A673 (cell line): ENCODE measurements at regions not wholly inside any gene's neighbourhood (a gene's known extent, or its start where the extent isn't known, plus 50 kb on each side); places are given as distances from the start of the nearest gene placed in this dataset.

ENCODE experiments used
- BruUV-seq: library from RNA; stranded (reverse); fragments of 400-500 nt; replicated peaks from 2 replicates; lab custom pipeline; 2021; lab: Mats Ljungman, UMichigan
- CTCF ChIA-PET: fragments of 300-600 bp; sonication (Branson Sonifier 250); formaldehyde crosslinking; loops from one replicate; lab custom pipeline; 2022; ENCODE audit warnings: antibody characterized with exemption; lab: Charles Lee
- POLR2A ChIA-PET: fragments of 300-600 bp; sonication (Branson Sonifier 250); formaldehyde crosslinking; loops from one replicate; lab custom pipeline; 2022; ENCODE audit warnings: antibody characterized with exemption; ENCODE audit not compliant: low non-redundant PET; lab: Charles Lee
- DNase-seq: peaks from one replicate; pipeline ENCODE4 v3.0.0-alpha.2; 2015; ENCODE audit warnings: low spot score
- H3K27ac ChIP-seq: fragments of 200-600 bp; sonication (generic); 2 replicates; pipeline ENCODE4 v1.5.1; 2016; ENCODE audit warnings: mixed run types, low read depth, mild to moderate bottlenecking, mixed read lengths, antibody characterized with exemption, low read length; ENCODE audit not compliant: poor library complexity, severe bottlenecking
- H3K27me3 ChIP-seq: fragments of 200-600 bp; sonication (generic); replicated peaks from 2 replicates; pipeline ENCODE4 v1.6.1; 2017; ENCODE audit warnings: mixed run types, low read depth, mild to moderate bottlenecking, mixed read lengths, antibody characterized with exemption, low read length; ENCODE audit not compliant: insufficient read depth, poor library complexity
- H3K36me3 ChIP-seq: fragments of 200-600 bp; sonication (generic); 2 replicates; pipeline ENCODE4 v1.6.1; 2016; ENCODE audit warnings: mixed run types, mild to moderate bottlenecking, mixed read lengths, antibody characterized with exemption, low read length; ENCODE audit not compliant: insufficient read depth, poor library complexity, severe bottlenecking
- H3K4me1 ChIP-seq: fragments of 200-600 bp; sonication (generic); 2 replicates; pipeline ENCODE4 v1.6.1; 2017; ENCODE audit warnings: mixed run types, mild to moderate bottlenecking, mixed read lengths, antibody characterized with exemption, low read length; ENCODE audit not compliant: insufficient read depth, poor library complexity, severe bottlenecking
- H3K4me3 ChIP-seq: fragments of 200-600 bp; sonication (generic); 2 replicates; pipeline ENCODE4 v1.5.1; 2016; ENCODE audit warnings: low read depth, mixed run types, mild to moderate bottlenecking, mixed read lengths, low read length; ENCODE audit not compliant: poor library complexity, severe bottlenecking
- H3K9me3 ChIP-seq: fragments of 200-600 bp; sonication (generic); 2 replicates; pipeline ENCODE4 v1.6.1; 2016; ENCODE audit warnings: mixed run types, low read depth, mild to moderate bottlenecking, mixed read lengths, antibody characterized with exemption, low read length; ENCODE audit not compliant: poor library complexity, severe bottlenecking
- CTCF ChIP-seq: fragments of 300-800, 200-600 bp; sonication (generic); conservative IDR thresholded peaks from 2 replicates; pipeline ENCODE4 v1.5.1; 2017; ENCODE audit warnings: low read depth, mild to moderate bottlenecking, antibody characterized with exemption, low read length, moderate library complexity, mixed read lengths
- EZH2 ChIP-seq: fragments of 200-600 bp; sonication (generic); IDR thresholded peaks from 2 replicates; pipeline ENCODE4 v1.6.1; 2017; ENCODE audit warnings: borderline replicate concordance, low read depth, mild to moderate bottlenecking, mixed read lengths, antibody characterized with exemption, low read length; ENCODE audit not compliant: poor library complexity, severe bottlenecking
- intact Hi-C: fragments of 100-400 bp; cut with micrococcal nuclease; formaldehyde crosslinking; loops from one replicate; pipeline ENCODE4 v1.10.0; 2022; ENCODE audit not compliant: unreplicated experiment

DNA sequence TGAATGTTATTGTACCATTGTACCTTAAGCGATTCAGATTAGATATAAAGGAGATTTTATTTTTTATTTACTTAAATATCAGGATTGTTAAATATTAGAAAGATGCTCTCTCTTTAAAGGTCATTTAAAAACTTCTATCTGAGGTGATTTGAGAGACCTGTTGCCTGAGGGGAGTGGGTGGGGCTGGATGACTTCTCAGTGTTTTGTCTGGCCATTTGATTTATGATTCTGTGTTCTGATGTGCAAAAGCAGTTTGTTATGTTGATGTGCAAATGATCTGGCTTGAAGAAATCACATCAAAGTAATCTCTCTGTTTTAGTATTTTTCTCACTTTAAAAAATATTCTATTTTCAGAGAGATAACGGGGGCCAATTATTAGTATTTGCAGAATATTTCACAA is 370.8 kb downstream of the NUP35 start:
- Histone ChIP-seq H3K9me3 (no peaks in the 10 kb centered on the region), H3K27ac (no peak overlapping the region), H3K4me1 (no peaks in the 10 kb centered on the region), H3K36me3 (no peaks in the 10 kb centered on the region), H3K27me3 (no peaks in the 10 kb centered on the region), H3K4me3 (no peak overlapping the region)
- CTCF ChIA-PET, result no interaction called here
- TF ChIP-seq EZH2 (no peak), CTCF (no peak)
- POLR2A ChIA-PET, result no interaction called here
- no TSS peak for BruUV-seq
- no peak for DNase-seq
- intact Hi-C loops, result no loop called here

- TF ChIP-seq EZH2 (no peak), CTCF (no peak)
- Histone ChIP-seq H3K4me1 (no peaks in the 10 kb centered on the region), H3K27ac (no peak overlapping the region), H3K36me3 (no peaks in the 10 kb centered on the region), H3K9me3 (no peaks in the 10 kb centered on the region), H3K27me3 (no peaks in the 10 kb centered on the region), H3K4me3 (no peak overlapping the region)
- no TSS peak for BruUV-seq
- ChIA-PET POLR2A (no interaction called here), CTCF (no interaction called here)
- intact Hi-C loops, result no loop called here
- no peak for DNase-seq
Observed at GRCh38 chr2:183495589-183496267, 371.5 kb downstream of the NUP35 start.

DNA sequence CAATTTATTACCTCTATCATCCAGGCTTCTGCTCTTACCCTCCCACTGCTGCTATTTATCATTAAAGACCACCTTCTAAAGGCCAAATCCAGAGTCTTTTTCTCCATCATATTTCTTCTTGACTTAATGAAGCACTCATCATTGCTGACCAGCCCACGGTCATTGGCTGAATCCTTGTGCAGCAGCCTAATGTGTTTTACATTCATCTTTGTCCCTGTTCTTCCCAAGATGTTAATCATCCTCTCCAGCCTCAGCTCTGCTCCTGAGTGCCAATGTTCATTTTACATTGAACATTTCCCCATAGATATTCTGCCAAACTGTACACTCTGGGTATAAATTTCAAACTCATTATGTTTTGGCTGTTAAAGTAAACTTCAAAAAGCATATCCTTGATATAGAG is 373.6 kb downstream of the NUP35 start:
- no peak for DNase-seq
- ChIA-PET POLR2A (no interaction called here), CTCF (no interaction called here)
- intact Hi-C loops, result no loop called here
- Histone ChIP-seq H3K4me3 (no peak overlapping the region), H3K4me1 (no peaks in the 10 kb centered on the region), H3K27ac (no peak overlapping the region), H3K27me3 (no peaks in the 10 kb centered on the region), H3K36me3 (no peaks in the 10 kb centered on the region), H3K9me3 (no peaks in the 10 kb centered on the region)
- no TSS peak for BruUV-seq
- TF ChIP-seq CTCF (no peak), EZH2 (no peak)
